Subcutaneous abdominal adipose tissue (tissue), 5 donors: ENCODE measurements at regions not wholly inside any gene's neighbourhood (a gene's known extent, or its start where the extent isn't known, plus 50 kb on each side); places are given as distances from the start of the nearest gene placed in this dataset.
"Not testable (repeated sequence)": the region's sequence is repeated elsewhere in the genome, so short reads cannot be mapped to it uniquely, and the experiment has no call there.

ENCODE experiments used
- H3K27ac ChIP-seq: one replicate; pipeline ENCODE4 v1.7.0; 2013; ENCODE audit warnings: low read depth, mild to moderate bottlenecking, inconsistent platforms, low read length, moderate library complexity
- H3K27me3 ChIP-seq, 5 donors: one replicate each; pipeline ENCODE4 v1.7.0; 2013; ENCODE audit warnings: low read length in 5 of 5, inconsistent platforms in 1 of 5; ENCODE audit not compliant: control insufficient read depth in 5 of 5, insufficient read depth in 4 of 5
- H3K36me3 ChIP-seq, 5 donors: one replicate each; pipeline ENCODE4 v1.7.0; 2013; ENCODE audit warnings: low read length in 5 of 5; ENCODE audit not compliant: control insufficient read depth in 5 of 5, insufficient read depth in 5 of 5
- H3K4me1 ChIP-seq, 5 donors: one replicate each; pipeline ENCODE4 v1.7.0; 2013; ENCODE audit warnings: low read length in 5 of 5, mild to moderate bottlenecking in 3 of 5, moderate library complexity in 1 of 5; ENCODE audit not compliant: control insufficient read depth in 5 of 5, insufficient read depth in 5 of 5
- H3K4me3 ChIP-seq, 5 donors: one replicate each; pipeline ENCODE4 v1.7.0; 2013; ENCODE audit warnings: low read length in 5 of 5, low read depth in 1 of 5
- H3K9ac ChIP-seq, 5 donors: one replicate each; pipeline ENCODE4 v1.7.0; 2013; ENCODE audit warnings: low read length in 5 of 5, mild to moderate bottlenecking in 4 of 5, moderate library complexity in 3 of 5
- H3K9me3 ChIP-seq, 5 donors: one replicate each; pipeline ENCODE4 v1.7.0; 2013; ENCODE audit warnings: low read length in 5 of 5; ENCODE audit not compliant: control insufficient read depth in 5 of 5
- donor health status: healthy.
- donor health status: healthy.
- donor health status: healthy.
- donor health status: healthy.
- donor health status: healthy.

DNA sequence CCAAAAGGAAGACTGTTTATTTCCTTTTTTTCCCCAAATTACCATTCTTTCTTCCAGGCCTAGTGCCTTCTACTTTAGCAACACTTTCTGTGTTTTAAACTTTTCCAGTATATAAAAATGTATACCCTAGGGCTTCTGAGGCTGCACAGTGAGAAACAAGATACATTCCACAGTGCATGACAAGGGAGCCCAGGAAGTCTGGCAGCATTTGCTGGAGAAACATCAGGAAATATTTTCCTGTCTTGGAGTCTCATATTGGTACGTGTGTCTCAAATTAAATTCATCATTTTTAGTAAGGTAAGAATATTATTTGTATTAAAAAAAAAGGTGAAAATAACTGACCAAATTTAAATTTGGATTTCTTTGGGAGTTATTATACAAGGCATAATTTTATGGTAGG lies 662.6 kb downstream of the RFPL4B start:
- Histone ChIP-seq H3K9ac (no peak overlapping the region), H3K27me3 (no peaks in the 10 kb centered on the region), H3K9me3 (no peaks in the 10 kb centered on the region), H3K27ac (no peak overlapping the region), H3K4me1 (peaks cover 3 to 34% (median 12%) of the 10 kb centered on the region in 5 donors), H3K4me3 (no peak overlapping the region), H3K36me3 (no peaks in the 10 kb centered on the region)

GRCh38 chr6:113010196-113010989 lies 663.3 kb downstream of the RFPL4B start:
- Histone ChIP-seq H3K4me3 (no peak overlapping the region), H3K4me1 (peaks cover 3 to 39% (median 12%) of the 10 kb centered on the region in 5 donors), H3K9ac (no peak overlapping the region), H3K27me3 (no peaks in the 10 kb centered on the region), H3K27ac (no peak overlapping the region), H3K36me3 (no peaks in the 10 kb centered on the region), H3K9me3 (no peaks in the 10 kb centered on the region)

GRCh38 chr6:113011389-113011788 lies 664.3 kb downstream of the RFPL4B start:
- peak overlapping the region; percentile 28 for H3K27ac ChIP-seq
- H3K9me3 ChIP-seq, result no peaks in the 10 kb centered on the region
- no peaks in the 10 kb centered on the region for H3K36me3 ChIP-seq
- H3K4me3 ChIP-seq, result peak overlapping the region in 1 of 5 donors; percentile 16
- H3K9ac ChIP-seq, result no peak overlapping the region
- H3K27me3 ChIP-seq, result no peaks in the 10 kb centered on the region
- peaks cover 3 to 39% (median 12%) of the 10 kb centered on the region in 5 donors for H3K4me1 ChIP-seq

DNA sequence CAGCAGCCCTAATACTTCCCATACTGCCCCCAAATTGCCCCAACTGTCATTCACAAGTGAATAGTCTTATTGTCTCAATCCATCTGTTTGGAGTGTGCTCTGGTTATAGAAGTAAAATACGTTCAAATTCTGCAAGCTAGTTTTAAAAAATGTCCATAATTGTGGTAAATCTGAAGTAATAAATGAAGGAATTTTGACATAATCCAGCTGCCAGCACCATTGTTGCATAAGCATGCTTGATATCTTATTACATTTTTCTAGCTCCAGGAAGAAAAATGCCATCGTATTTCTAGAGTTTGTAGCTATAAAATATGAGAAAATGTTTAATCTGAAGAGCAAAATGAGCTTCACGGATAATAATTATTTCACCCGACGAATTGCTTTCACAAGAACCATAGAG lies 664.7 kb downstream of the RFPL4B start:
- Histone ChIP-seq H3K27me3 (no peaks in the 10 kb centered on the region), H3K9ac (no peak overlapping the region), H3K4me1 (peaks cover 3 to 39% (median 12%) of the 10 kb centered on the region in 5 donors), H3K27ac (peak overlapping the region; percentile 28), H3K36me3 (no peaks in the 10 kb centered on the region), H3K9me3 (no peaks in the 10 kb centered on the region), H3K4me3 (peak overlapping the region in 1 of 5 donors; percentile 16)

- H3K27ac ChIP-seq, result no peak overlapping the region
- H3K4me1 ChIP-seq, result peaks cover 3 to 37% (median 21%) of the 10 kb centered on the region in 5 donors
- H3K36me3 ChIP-seq, result no peaks in the 10 kb centered on the region
- H3K4me3 ChIP-seq, result no peak overlapping the region
- no peaks in the 10 kb centered on the region for H3K27me3 ChIP-seq
- H3K9me3 ChIP-seq, result no peaks in the 10 kb centered on the region
- H3K9ac ChIP-seq, result no peak overlapping the region
Observed at GRCh38 chr6:113015249-113015648, 668.1 kb downstream of the RFPL4B start.

DNA sequence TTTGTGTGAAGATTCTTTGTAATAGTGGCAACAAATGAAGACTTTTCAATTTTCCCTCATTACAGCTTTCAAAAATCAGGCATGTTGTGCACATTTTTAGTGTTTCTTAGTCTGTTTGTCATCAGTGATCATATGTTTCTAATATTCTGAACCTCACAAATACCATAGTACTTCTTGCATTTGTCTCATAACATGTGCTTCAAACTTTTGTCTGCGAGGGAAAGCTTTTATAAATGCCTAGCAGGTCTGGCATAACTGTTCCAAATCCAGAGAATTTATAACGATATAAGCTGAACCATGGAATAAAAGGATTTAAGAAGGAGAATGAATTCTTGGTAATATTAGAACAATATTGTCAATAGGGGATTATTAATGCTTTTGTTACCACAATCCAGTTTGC lies 670.2 kb downstream of the RFPL4B start:
- H3K9ac ChIP-seq, result no peak overlapping the region
- H3K9me3 ChIP-seq, result no peaks in the 10 kb centered on the region
- H3K4me3 ChIP-seq, result no peak overlapping the region
- no peaks in the 10 kb centered on the region for H3K27me3 ChIP-seq
- no peaks in the 10 kb centered on the region for H3K36me3 ChIP-seq
- peaks cover 0 to 25% (median 12%) of the 10 kb centered on the region in 5 donors for H3K4me1 ChIP-seq
- H3K27ac ChIP-seq, result no peak overlapping the region

DNA sequence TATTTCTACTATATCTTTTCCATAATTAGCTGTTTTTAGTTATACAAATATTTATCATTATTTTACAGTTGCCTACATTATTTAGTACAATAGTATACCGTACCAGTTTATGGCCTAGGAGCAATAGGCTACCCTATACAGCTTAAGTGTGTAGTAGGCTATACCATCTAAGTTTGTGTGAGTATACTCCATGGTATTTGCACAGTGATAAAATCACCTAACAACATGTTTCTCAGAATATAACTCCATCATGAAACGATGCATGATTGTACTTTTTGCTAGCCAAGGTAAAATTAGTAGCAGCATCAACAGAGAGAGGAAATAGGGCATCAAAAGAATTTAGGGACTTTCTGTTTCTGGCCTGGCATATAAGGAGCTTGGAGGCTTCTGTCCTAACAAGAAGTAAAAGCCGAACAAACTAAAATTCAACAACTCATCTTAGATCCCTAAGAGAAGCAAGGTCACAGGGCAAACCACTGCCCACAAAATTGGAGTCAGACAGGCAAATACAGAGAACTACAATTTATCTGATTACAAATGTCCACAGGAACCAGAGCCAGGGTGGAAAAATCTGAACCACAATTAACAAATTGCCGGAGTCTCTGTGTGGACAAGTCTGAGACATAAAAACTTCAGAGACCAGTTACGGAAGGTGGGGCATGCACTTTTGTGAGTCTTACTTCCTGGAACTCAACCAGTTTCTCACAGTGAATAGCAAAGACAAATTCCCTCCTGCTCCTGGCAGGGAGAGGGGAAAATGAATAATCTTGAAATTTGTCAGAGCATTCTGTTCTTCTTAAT lies 671.4 kb downstream of the RFPL4B start:
- Histone ChIP-seq H3K27me3 (no peaks in the 10 kb centered on the region), H3K4me1 (peaks cover 0 to 17% (median 12%) of the 10 kb centered on the region in 5 donors), H3K36me3 (no peaks in the 10 kb centered on the region), H3K27ac (peak overlapping the region; percentile 12), H3K9me3 (no peaks in the 10 kb centered on the region), H3K9ac (no peak overlapping the region), H3K4me3 (no peak overlapping the region)

DNA sequence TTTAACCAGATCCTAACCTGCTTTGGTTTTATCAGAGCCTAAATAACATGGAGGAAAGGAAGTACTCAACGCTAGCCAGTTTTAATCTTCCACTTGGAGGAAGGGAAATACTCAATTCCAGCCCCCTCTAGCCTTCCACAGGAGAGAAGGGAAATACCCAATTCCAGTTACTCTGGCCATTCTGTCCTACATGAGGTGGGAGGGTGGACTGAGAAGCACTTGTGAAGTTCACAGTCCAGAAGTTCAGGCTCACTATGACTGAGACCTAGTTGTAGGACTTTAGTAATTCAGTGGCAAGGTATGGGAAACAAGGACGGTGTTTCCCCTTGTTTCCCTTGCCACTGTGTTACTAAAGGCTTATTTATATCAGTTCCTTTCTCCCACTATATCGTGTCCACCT lies 672.0 kb downstream of the RFPL4B start:
- H3K27me3 ChIP-seq, result no peaks in the 10 kb centered on the region
- no peak overlapping the region for H3K4me3 ChIP-seq
- H3K36me3 ChIP-seq, result no peaks in the 10 kb centered on the region
- H3K4me1 ChIP-seq, result peaks cover 0 to 17% (median 12%) of the 10 kb centered on the region in 5 donors
- H3K9me3 ChIP-seq, result no peaks in the 10 kb centered on the region
- H3K9ac ChIP-seq, result no peak overlapping the region
- H3K27ac ChIP-seq, result no peak overlapping the region

- Histone ChIP-seq H3K4me3 (no peak overlapping the region), H3K9ac (no peak overlapping the region), H3K36me3 (no peaks in the 10 kb centered on the region), H3K9me3 (no peaks in the 10 kb centered on the region), H3K27ac (no peak overlapping the region), H3K27me3 (no peaks in the 10 kb centered on the region), H3K4me1 (no peaks in the 10 kb centered on the region)
Observed at GRCh38 chr6:113027780-113028179, 680.6 kb downstream of the RFPL4B start.

- H3K9me3 ChIP-seq, H3K4me1 ChIP-seq, H3K27ac ChIP-seq, H3K9ac ChIP-seq, H3K27me3 ChIP-seq, H3K36me3 ChIP-seq, H3K4me3 ChIP-seq: not testable (repeated sequence)
Observed at GRCh38 chr6:113029161-113029560, 682.0 kb downstream of the RFPL4B start.
